Kidney (tissue), 13 donors: ENCODE measurements at regions not wholly inside any gene's neighbourhood (a gene's known extent, or its start where the extent isn't known, plus 50 kb on each side); places are given as distances from the start of the nearest gene placed in this dataset.
A peak's percentile ranks its signal among the peaks of the same experiment; 100 is the strongest.

ENCODE experiments used
- DNase-seq, 5 donors: peaks; one replicate each; pipeline ENCODE4 v3.0.0-alpha.2; 2013 to 2020
- FAIRE-seq: peaks from 2 replicates; lab custom pipeline; 2012; peaks lifted over from hg19 to GRCh38; lab: Jason Lieb, UNC
- H3K27ac ChIP-seq, 2 donors: one replicate each; pipeline ENCODE4 v1.7.0; 2013; ENCODE audit warnings: low read depth in 2 of 2, low read length in 2 of 2, inconsistent platforms in 1 of 2
- H3K27me3 ChIP-seq: one replicate; pipeline ENCODE4 v1.7.1; 2013; ENCODE audit warnings: low read length, inconsistent platforms; ENCODE audit not compliant: control insufficient read depth, insufficient read depth
- H3K36me3 ChIP-seq, 3 donors: one replicate each; pipeline versions ENCODE4 v1.7.0 to v1.7.1; 2013; ENCODE audit warnings: low read length in 3 of 3, control low read depth in 1 of 3, inconsistent platforms in 1 of 3; ENCODE audit not compliant: insufficient read depth in 3 of 3, control insufficient read depth in 2 of 3
- H3K4me1 ChIP-seq, 3 donors: one replicate each; pipeline versions ENCODE4 v1.7.0 to v1.7.1; 2013; ENCODE audit warnings: low read length in 3 of 3, inconsistent platforms in 1 of 3, low read depth in 1 of 3; ENCODE audit not compliant: control insufficient read depth in 2 of 3, insufficient read depth in 2 of 3
- H3K4me3 ChIP-seq, 3 donors: one replicate each; pipeline versions ENCODE4 v1.7.0 to v1.8.1; 2013; ENCODE audit warnings: low read length in 3 of 3, control low read depth in 1 of 3, inconsistent platforms in 1 of 3
- H3K9ac ChIP-seq, 3 donors: one replicate each; pipeline versions ENCODE4 v1.7.0 to v1.7.1; 2013; ENCODE audit warnings: low read length in 3 of 3, control low read depth in 1 of 3, inconsistent platforms in 1 of 3
- H3K9me3 ChIP-seq, 3 donors: one replicate each; pipeline versions ENCODE4 v1.7.0 to v1.7.1; 2013; ENCODE audit warnings: low read length in 3 of 3, control low read depth in 1 of 3, inconsistent platforms in 1 of 3; ENCODE audit not compliant: control insufficient read depth in 2 of 3, insufficient read depth in 1 of 3
- intact Hi-C: fragments of 100-400 bp; cut with DNase I; formaldehyde crosslinking; loops from one replicate; pipeline ENCODE4 v1.11.1; 2022
- TF ChIP-seq, protein P1 (sequence below): IDR thresholded peaks from 3 replicates; pipeline ENCODE4 v1.5.1; 2012; ENCODE audit warnings: mild to moderate bottlenecking, moderate library complexity, borderline replicate concordance; ENCODE audit not compliant: insufficient read depth; ENCODE audit errors: extremely low read depth
- donor health status: control.
- donor health status: control.
- donor health status: control.
- donor health status: control.
- donor health status: control.
- donor health status: DM: yes; HTN: yes; CAD: no.
- donor health status: Normal renal cell carcinoma (clear cell type).

DNA sequence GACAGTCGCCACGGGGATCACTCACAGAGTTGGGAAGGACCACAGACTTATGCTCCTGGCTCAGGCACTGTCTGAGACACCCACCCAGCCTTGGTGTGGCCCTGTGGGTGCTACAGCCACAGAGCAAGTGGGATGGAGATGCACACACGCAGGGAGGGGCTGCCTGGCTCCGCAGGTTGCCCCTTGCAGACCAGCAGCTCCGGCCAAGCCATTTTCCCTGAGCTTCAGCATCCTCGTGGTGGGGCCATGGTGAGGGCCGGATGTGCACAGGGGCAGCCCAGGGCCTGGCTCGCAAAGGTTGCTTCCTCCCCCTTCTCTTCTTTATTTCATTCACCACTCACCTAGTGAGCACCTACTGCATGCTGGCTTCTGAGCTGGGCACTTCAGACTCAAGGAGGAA lies 55.4 kb upstream of the GRIP2 start:
- no peaks in the 10 kb centered on the region for H3K36me3 ChIP-seq
- no peak overlapping the region for H3K4me3 ChIP-seq
- no peak for FAIRE-seq
- no peak overlapping the region for H3K27ac ChIP-seq
- peaks cover 0 to 2% (median 0%) of the 10 kb centered on the region in 3 donors for H3K9me3 ChIP-seq
- DNase-seq: no peak
- H3K27me3 ChIP-seq: no peaks in the 10 kb centered on the region
- no peaks in the 10 kb centered on the region for H3K4me1 ChIP-seq
- TF ChIP-seq, protein P1, sequence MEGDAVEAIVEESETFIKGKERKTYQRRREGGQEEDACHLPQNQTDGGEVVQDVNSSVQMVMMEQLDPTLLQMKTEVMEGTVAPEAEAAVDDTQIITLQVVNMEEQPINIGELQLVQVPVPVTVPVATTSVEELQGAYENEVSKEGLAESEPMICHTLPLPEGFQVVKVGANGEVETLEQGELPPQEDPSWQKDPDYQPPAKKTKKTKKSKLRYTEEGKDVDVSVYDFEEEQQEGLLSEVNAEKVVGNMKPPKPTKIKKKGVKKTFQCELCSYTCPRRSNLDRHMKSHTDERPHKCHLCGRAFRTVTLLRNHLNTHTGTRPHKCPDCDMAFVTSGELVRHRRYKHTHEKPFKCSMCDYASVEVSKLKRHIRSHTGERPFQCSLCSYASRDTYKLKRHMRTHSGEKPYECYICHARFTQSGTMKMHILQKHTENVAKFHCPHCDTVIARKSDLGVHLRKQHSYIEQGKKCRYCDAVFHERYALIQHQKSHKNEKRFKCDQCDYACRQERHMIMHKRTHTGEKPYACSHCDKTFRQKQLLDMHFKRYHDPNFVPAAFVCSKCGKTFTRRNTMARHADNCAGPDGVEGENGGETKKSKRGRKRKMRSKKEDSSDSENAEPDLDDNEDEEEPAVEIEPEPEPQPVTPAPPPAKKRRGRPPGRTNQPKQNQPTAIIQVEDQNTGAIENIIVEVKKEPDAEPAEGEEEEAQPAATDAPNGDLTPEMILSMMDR: no peak
- H3K9ac ChIP-seq: no peak overlapping the region
- intact Hi-C loops: no loop called here

GRCh38 chr3:14597266-14597665 lies 54.3 kb upstream of the CCDC174 start:
- Histone ChIP-seq H3K9ac (no peak overlapping the region), H3K27me3 (no peaks in the 10 kb centered on the region)
- intact Hi-C loops: no loop called here

GRCh38 chr3:14598143-14598569 lies 53.4 kb upstream of the CCDC174 start:
- TF ChIP-seq, protein P1: no peak
- FAIRE-seq: no peak
- Histone ChIP-seq H3K4me1 (peaks cover 0 to 2% (median 0%) of the 10 kb centered on the region in 3 donors), H3K4me3 (no peak overlapping the region), H3K27me3 (no peaks in the 10 kb centered on the region), H3K27ac (no peak overlapping the region), H3K9ac (no peak overlapping the region), H3K36me3 (no peaks in the 10 kb centered on the region), H3K9me3 (peaks cover 0 to 2% (median 0%) of the 10 kb centered on the region in 3 donors)
- intact Hi-C loops: no loop called here
- DNase-seq: peak in 4 of 5 donors; percentile 70 to 73 (median 73)

More at GRCh38 chr3:14597266-14597665, 54.3 kb upstream of the CCDC174 start:
- DNase-seq (no peak), FAIRE-seq (no peak)
- H3K27ac ChIP-seq: no peak overlapping the region
- no peaks in the 10 kb centered on the region for H3K36me3 ChIP-seq
- no peak overlapping the region for H3K4me3 ChIP-seq
- TF ChIP-seq, protein P1: no peak
- H3K4me1 ChIP-seq: peaks cover 0 to 2% (median 0%) of the 10 kb centered on the region in 3 donors
- H3K9me3 ChIP-seq: peaks cover 0 to 2% (median 0%) of the 10 kb centered on the region in 3 donors

DNA sequence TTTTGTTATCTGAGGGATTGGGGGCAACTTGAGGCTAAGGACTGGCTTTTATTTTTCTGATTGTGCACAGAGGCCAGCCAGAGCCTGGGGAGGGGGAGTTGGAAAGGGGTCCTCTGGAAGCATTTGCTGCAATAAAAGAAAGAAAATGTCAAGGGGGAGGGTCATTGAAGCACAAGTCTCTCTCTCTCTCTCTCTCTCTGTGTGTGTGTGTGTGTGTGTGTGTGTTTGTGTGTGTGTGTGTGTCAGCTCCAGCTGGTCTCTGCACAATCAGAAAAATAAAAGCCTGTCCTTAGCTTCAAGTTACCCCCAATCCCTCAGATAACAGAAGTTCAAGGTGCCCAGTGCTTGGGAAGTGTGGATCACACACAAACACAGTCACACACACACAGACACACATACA lies 52.1 kb upstream of the CCDC174 start:
- FAIRE-seq (no peak), DNase-seq (no peak)
- no peak overlapping the region for H3K4me3 ChIP-seq
- H3K4me1 ChIP-seq: peaks cover 0 to 2% (median 0%) of the 10 kb centered on the region in 3 donors
- H3K9ac ChIP-seq: no peak overlapping the region
- H3K27me3 ChIP-seq: no peaks in the 10 kb centered on the region
- H3K27ac ChIP-seq: no peak overlapping the region
- TF ChIP-seq, protein P1: no peak
- H3K9me3 ChIP-seq: peaks cover 0 to 2% (median 0%) of the 10 kb centered on the region in 3 donors
- H3K36me3 ChIP-seq: no peaks in the 10 kb centered on the region
- intact Hi-C loops: no loop called here
